HL-60 (cell line): ENCODE measurements at regions not wholly inside any gene's neighbourhood (a gene's known extent, or its start where the extent isn't known, plus 50 kb on each side); places are given as distances from the start of the nearest gene placed in this dataset.

ENCODE experiments used
- DNase-seq, 2 experiments: peaks; one replicate each; pipeline ENCODE4 v3.0.0-alpha.2; 2010 to 2020; ENCODE audit warnings: low read depth in 1 of 2, low spot score in 1 of 2
- H3K27ac ChIP-seq: fragments of 250-450 bp; sonication (Bioruptor Pico); replicated peaks from 2 replicates; pipeline ENCODE4 v1.5.1; 2020; ENCODE audit warnings: mild to moderate bottlenecking, moderate library complexity
- H3K27me3 ChIP-seq: fragments of 250-450 bp; sonication (Bioruptor Pico); 2 replicates; pipeline ENCODE4 v1.5.1; 2021; ENCODE audit warnings: mild to moderate bottlenecking, moderate library complexity; ENCODE audit not compliant: insufficient read depth, poor library complexity, severe bottlenecking
- H3K4me3 ChIP-seq: replicated peaks from 2 replicates; pipeline ENCODE4 v1.5.1; 2011; ENCODE audit warnings: mild to moderate bottlenecking, control low read depth, low read length; ENCODE audit not compliant: insufficient read depth
- CTCF ChIP-seq: IDR thresholded peaks from one replicate; pipeline ENCODE4 v1.5.1; 2011; ENCODE audit warnings: low read length, control low read depth, inconsistent platforms; ENCODE audit not compliant: insufficient read depth
- GABPA ChIP-seq: IDR thresholded peaks from 2 replicates; pipeline ENCODE4 v1.6.1; 2012; ENCODE audit warnings: low read depth
- POLR2AphosphoS5 ChIP-seq: IDR thresholded peaks from 2 replicates; pipeline ENCODE4 v1.6.1; 2012; ENCODE audit warnings: low read depth
- REST ChIP-seq: IDR thresholded peaks from 2 replicates; pipeline ENCODE4 v1.6.1; 2012; ENCODE audit warnings: low read depth; ENCODE audit not compliant: insufficient replicate concordance
- SPI1 ChIP-seq: IDR thresholded peaks from 2 replicates; pipeline ENCODE4 v1.6.1; 2012; ENCODE audit warnings: low read depth, mild to moderate bottlenecking, borderline replicate concordance

- TF ChIP-seq SPI1 = no peak
- TF ChIP-seq CTCF = no peak
- TF ChIP-seq GABPA = no peak
- no peak for TF ChIP-seq REST
- no peak for TF ChIP-seq POLR2AphosphoS5
- no peak for DNase-seq
- Histone ChIP-seq H3K27me3 (no peaks in the 10 kb centered on the region), H3K4me3 (no peak overlapping the region), H3K27ac (no peak overlapping the region)
Observed at GRCh38 chr1:228919914-228920313, 184.6 kb downstream of the RHOU start.

- H3K4me3 ChIP-seq = no peak overlapping the region
- H3K27ac ChIP-seq = no peak overlapping the region
- no peaks in the 10 kb centered on the region for H3K27me3 ChIP-seq
- no peak for DNase-seq
- TF ChIP-seq POLR2AphosphoS5 (no peak), GABPA (no peak), REST (no peak), SPI1 (no peak), CTCF (no peak)
Observed at GRCh38 chr1:228920831-228921230, 185.6 kb downstream of the RHOU start.

GRCh38 chr1:228921481-228921880 lies 186.2 kb downstream of the RHOU start:
- DNase-seq = peak; percentile 55 to 88
- H3K4me3 ChIP-seq = no peak overlapping the region
- TF ChIP-seq POLR2AphosphoS5 = peak; percentile 79
- no peak for TF ChIP-seq REST
- peak; percentile 32; the same call in 1 of the 2 replicates for TF ChIP-seq GABPA
- peak; percentile 95 for TF ChIP-seq SPI1
- no peak for TF ChIP-seq CTCF
- H3K27me3 ChIP-seq = no peaks in the 10 kb centered on the region
- H3K27ac ChIP-seq = no peak overlapping the region
